IMR-90 (cell line): ENCODE measurements at regions not wholly inside any gene's neighbourhood (a gene's known extent, or its start where the extent isn't known, plus 50 kb on each side); places are given as distances from the start of the nearest gene placed in this dataset.

Source experiments
- CTCF ChIP-seq: conservative IDR thresholded peaks from 2 replicates; pipeline ENCODE4 v1.5.1; 2012; ENCODE audit warnings: mild to moderate bottlenecking, low read depth, low read length, improper control_type of control experiment
- MAZ ChIP-seq: IDR thresholded peaks from 2 replicates; pipeline ENCODE4 v1.6.1; 2012; ENCODE audit warnings: low read depth, mild to moderate bottlenecking, low read length, improper control_type of control experiment, moderate library complexity, borderline replicate concordance
- MXI1 ChIP-seq: IDR thresholded peaks from 2 replicates; pipeline ENCODE4 v1.6.1; 2012; ENCODE audit warnings: low read depth, mild to moderate bottlenecking, low read length, moderate library complexity, borderline replicate concordance
- POLR2A ChIP-seq: IDR thresholded peaks from 2 replicates; pipeline ENCODE4 v1.6.1; 2012; ENCODE audit warnings: mild to moderate bottlenecking, low read depth, low read length
- RAD21 ChIP-seq: IDR thresholded peaks from 2 replicates; pipeline ENCODE4 v1.6.1; 2012; ENCODE audit warnings: low read length, improper control_type of control experiment

DNA sequence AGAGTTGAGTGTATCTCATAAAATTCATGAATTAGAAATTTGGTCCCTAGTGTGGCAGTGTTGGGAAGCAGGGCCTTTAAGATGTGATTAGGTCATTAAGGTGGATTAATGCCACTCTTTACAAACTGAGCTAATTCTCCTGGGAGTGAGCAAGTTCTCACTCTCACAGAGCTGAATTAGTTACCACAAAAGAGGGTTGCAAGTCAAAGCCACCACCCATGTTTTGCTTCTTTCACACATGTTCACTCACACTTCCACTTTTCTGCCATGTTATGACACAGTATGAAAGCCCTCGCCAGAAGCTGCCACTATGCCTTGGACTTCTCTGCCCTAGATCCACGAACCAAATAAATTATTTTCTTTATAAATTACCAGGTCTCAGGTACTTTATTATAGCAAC, 332.1 kb downstream of the ARAP2 start:
- no peak for TF ChIP-seq POLR2A
- no peak for TF ChIP-seq CTCF
- no peak for TF ChIP-seq MAZ
- no peak for TF ChIP-seq MXI1
- no peak for TF ChIP-seq RAD21
